ENCODE measurements at regions not wholly inside any gene's neighbourhood (a gene's known extent, or its start where the extent isn't known, plus 50 kb on each side); places are given as distances from the start of the nearest gene placed in this dataset.

GRCh38 chr11:79940974-79941735, 500.3 kb upstream of the TENM4 start:
- CTCF ChIA-PET, result no interaction called here

GRCh38 chr11:79940165-79940564, 499.3 kb upstream of the TENM4 start:
- ChIA-PET CTCF (no interaction called here), POLR2A (ENCODE audit: unreplicated experiment) (no interaction called here)
- Histone ChIP-seq H3K36me3 (ENCODE audit: low read depth, low read length) (no peaks in the 10 kb centered on the region), H3K27ac (ENCODE audit: low read length) (peak overlapping the region; percentile 72), H3F3A (ENCODE audit: low read length, unreplicated experiment) (no peaks in the 10 kb centered on the region), H3K4me3 (ENCODE audit: low read length) (no peak overlapping the region), H2AFZ (ENCODE audit: low read length) (no peak overlapping the region), H3K4me2 (ENCODE audit: low read length) (0 out of 2 replicates have a peak overlapping the region, but pooled peaks have one; percentile 12), H4K20me1 (ENCODE audit: low read length) (no peaks in the 10 kb centered on the region), H3K9me3 (ENCODE audit: low read length) (0 out of 2 replicates have a peak, but pooled peaks cover 3% of the 10 kb centered on the region), H3K9me2 (replicated peaks; ENCODE audit: low read length) (no peaks in the 10 kb centered on the region), H3K9ac (ENCODE audit: low read length) (peak overlapping the region; percentile 35; the same call in 1 of the 2 replicates), H3K4me1 (ENCODE audit: insufficient read depth, low read length) (peaks cover 11% of the 10 kb centered on the region; the same call in 1 of the 2 replicates), H3K79me2 (ENCODE audit: low read length) (no peaks in the 10 kb centered on the region), H3K27me3 (ENCODE audit: low read length) (no peaks in the 10 kb centered on the region)
- ATAC-seq (no peak), DNase-seq (peak; percentile 68)
- intact Hi-C loops (cut with micrococcal nuclease), result no loop called here
- BruUV-seq (replicated peaks), result no TSS peak
- TF ChIP-seq EZH2 (IDR thresholded peaks at IDR 0.05; ENCODE audit: low read length, unreplicated experiment), result no peak
- TF ChIP-seq EZH2phosphoT487 (IDR thresholded peaks at IDR 0.05; ENCODE audit: borderline replicate concordance, low read length), result no peak
- TF ChIP-seq CTCF (conservative IDR thresholded peaks at IDR 0.05; ENCODE audit: low read depth, low read length), result no peak

More at GRCh38 chr11:79940974-79941735, 500.3 kb upstream of the TENM4 start:
- no peak for TF ChIP-seq EZH2phosphoT487 (IDR thresholded peaks at IDR 0.05; ENCODE audit: borderline replicate concordance, low read length)
- no peak for TF ChIP-seq EZH2 (IDR thresholded peaks at IDR 0.05; ENCODE audit: low read length, unreplicated experiment)
- no peak for TF ChIP-seq CTCF (conservative IDR thresholded peaks at IDR 0.05; ENCODE audit: low read depth, low read length)
- H4K20me1 ChIP-seq (ENCODE audit: low read length), result no peaks in the 10 kb centered on the region
- no peak for ATAC-seq
- intact Hi-C loops (cut with micrococcal nuclease), result no loop called here
- BruUV-seq (replicated peaks), result no TSS peak
- H3K36me3 ChIP-seq (ENCODE audit: low read depth, low read length), result no peaks in the 10 kb centered on the region
- POLR2A ChIA-PET (ENCODE audit: unreplicated experiment), result no interaction called here
- peaks cover 11% of the 10 kb centered on the region; the same call in 1 of the 2 replicates for H3K4me1 ChIP-seq (ENCODE audit: insufficient read depth, low read length)
- no peak overlapping the region for H2AFZ ChIP-seq (ENCODE audit: low read length)
- H3K9me2 ChIP-seq (replicated peaks; ENCODE audit: low read length), result no peaks in the 10 kb centered on the region
- no peak overlapping the region for H3K4me2 ChIP-seq (ENCODE audit: low read length)
- no peak overlapping the region for H3K4me3 ChIP-seq (ENCODE audit: low read length)
- no peaks in the 10 kb centered on the region; the same call in 1 of the 2 replicates for H3K27me3 ChIP-seq (ENCODE audit: low read length)
- H3K9ac ChIP-seq (ENCODE audit: low read length), result peak overlapping the region; percentile 35; the same call in 1 of the 2 replicates
- H3K79me2 ChIP-seq (ENCODE audit: low read length), result no peaks in the 10 kb centered on the region
- H3F3A ChIP-seq (ENCODE audit: low read length, unreplicated experiment), result no peaks in the 10 kb centered on the region
- peaks cover 3% of the 10 kb centered on the region; the same call in 1 of the 2 replicates for H3K9me3 ChIP-seq (ENCODE audit: low read length)
- H3K27ac ChIP-seq (ENCODE audit: low read length), result peak overlapping the region; percentile 72
- DNase-seq, result peak; percentile 58

DNA sequence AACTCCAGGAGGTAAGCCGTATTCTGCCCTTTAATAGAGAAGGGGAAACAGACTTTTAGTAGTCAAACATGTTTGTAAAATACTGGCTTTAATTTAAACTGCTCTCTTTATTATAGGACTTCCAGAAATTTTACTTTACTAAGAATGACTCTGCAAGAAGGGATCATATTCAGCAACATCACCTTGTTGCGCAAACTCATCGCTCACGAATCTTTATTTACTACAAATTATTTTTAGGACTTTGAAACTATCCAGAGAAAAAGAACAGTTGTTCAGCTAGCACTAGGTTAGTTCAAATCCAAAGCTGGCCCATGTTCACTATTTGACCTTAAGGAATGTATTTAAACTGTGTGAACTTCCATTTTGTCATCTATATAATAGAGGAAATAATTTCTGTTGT, 498.3 kb upstream of the TENM4 start:
- BruUV-seq (replicated peaks), result no TSS peak
- H3F3A ChIP-seq (ENCODE audit: low read length, unreplicated experiment), result no peaks in the 10 kb centered on the region

More for the DNA sequence above, 498.3 kb upstream of the TENM4 start:
- CTCF ChIA-PET, result no interaction called here
- no peak overlapping the region for H2AFZ ChIP-seq (ENCODE audit: low read length)
- no peaks in the 10 kb centered on the region for H4K20me1 ChIP-seq (ENCODE audit: low read length)
- no peaks in the 10 kb centered on the region for H3K27me3 ChIP-seq (ENCODE audit: low read length)
- intact Hi-C loops (cut with micrococcal nuclease), result no loop called here
- no peaks in the 10 kb centered on the region for H3K79me2 ChIP-seq (ENCODE audit: low read length)
- no peaks in the 10 kb centered on the region for H3K9me2 ChIP-seq (replicated peaks; ENCODE audit: low read length)
- no peak for DNase-seq
- 0 out of 2 replicates have a peak, but pooled peaks cover 3% of the 10 kb centered on the region for H3K9me3 ChIP-seq (ENCODE audit: low read length)
- H3K36me3 ChIP-seq (ENCODE audit: low read depth, low read length), result no peaks in the 10 kb centered on the region
- peaks cover 11% of the 10 kb centered on the region; the same call in 1 of the 2 replicates for H3K4me1 ChIP-seq (ENCODE audit: insufficient read depth, low read length)
- no peak for ATAC-seq
- no peak overlapping the region for H3K4me2 ChIP-seq (ENCODE audit: low read length)
- TF ChIP-seq EZH2phosphoT487 (IDR thresholded peaks at IDR 0.05; ENCODE audit: borderline replicate concordance, low read length), result no peak
- TF ChIP-seq EZH2 (IDR thresholded peaks at IDR 0.05; ENCODE audit: low read length, unreplicated experiment), result no peak
- TF ChIP-seq CTCF (conservative IDR thresholded peaks at IDR 0.05; ENCODE audit: low read depth, low read length), result no peak
- no peak overlapping the region for H3K9ac ChIP-seq (ENCODE audit: low read length)
- no peak overlapping the region for H3K27ac ChIP-seq (ENCODE audit: low read length)
- H3K4me3 ChIP-seq (ENCODE audit: low read length), result no peak overlapping the region
- POLR2A ChIA-PET (ENCODE audit: unreplicated experiment), result no interaction called here

Data from PC-3 (cell line).